DMS79 (cell line): ENCODE measurements at regions not wholly inside any gene's neighbourhood (a gene's known extent, or its start where the extent isn't known, plus 50 kb on each side); places are given as distances from the start of the nearest gene placed in this dataset.
A peak's percentile ranks its signal among the peaks of the same experiment; 100 is the strongest.
"Not testable (repeated sequence)": the region's sequence is repeated elsewhere in the genome, so short reads cannot be mapped to it uniquely, and the experiment has no call there.

Source experiments
- DNase-seq: peaks from one replicate; lab custom pipeline; 2025; lab: John Stamatoyannopoulos, UW

DNA sequence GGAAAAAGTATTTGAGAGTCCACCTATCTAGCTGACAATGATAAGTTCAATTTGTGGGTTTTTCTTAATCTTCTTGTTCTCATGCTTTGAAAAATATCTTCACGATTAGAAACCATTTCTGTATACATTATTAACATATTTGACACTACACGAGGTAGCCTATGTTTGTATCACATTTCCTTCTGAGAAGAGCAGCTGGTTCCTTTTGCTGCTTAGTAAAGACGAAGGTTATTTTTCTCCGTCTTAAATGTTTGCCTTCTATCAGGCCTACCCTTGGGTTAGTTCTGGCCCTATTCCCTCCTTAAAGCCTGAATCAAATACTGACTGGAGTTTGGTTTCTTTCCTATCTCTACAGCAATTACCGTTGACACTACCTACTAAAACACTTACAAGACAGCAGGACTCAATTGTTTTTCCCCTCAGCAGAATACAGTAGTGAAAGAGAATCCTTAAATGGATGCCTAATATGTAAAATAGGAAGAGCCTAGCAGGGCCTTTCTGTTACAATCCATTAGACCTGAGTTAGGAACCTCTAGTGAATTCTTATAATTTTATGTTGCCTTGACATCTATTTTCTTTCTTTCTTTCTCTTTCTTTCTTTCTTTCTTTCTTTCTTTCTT lies 790.4 kb downstream of the EPHA4 start:
- no peak for DNase-seq

DNA sequence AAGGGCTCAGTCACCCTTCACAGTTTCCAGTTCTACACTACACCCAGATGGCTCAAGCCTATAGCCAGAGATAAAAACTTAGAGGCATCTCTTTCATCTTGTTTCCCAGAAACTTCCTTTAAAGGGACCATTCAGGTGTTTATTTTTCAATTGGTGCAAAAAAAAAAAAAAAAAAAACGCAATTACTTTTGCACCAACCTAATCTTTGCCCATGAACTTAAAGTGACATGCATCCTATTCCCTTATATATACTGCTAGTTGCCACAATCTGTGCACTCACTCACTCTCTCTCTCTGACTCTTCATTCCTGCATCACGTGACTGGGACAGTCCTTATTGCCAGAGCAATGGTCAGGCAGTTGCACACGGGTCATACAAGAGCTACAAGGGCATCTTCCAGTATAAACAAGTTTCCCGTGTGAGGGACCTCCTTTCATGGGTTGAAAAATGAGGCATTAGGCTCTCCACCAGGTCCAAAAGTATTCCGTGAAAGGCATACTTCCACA lies 789.4 kb downstream of the EPHA4 start:
- DNase-seq = no peak

DNA sequence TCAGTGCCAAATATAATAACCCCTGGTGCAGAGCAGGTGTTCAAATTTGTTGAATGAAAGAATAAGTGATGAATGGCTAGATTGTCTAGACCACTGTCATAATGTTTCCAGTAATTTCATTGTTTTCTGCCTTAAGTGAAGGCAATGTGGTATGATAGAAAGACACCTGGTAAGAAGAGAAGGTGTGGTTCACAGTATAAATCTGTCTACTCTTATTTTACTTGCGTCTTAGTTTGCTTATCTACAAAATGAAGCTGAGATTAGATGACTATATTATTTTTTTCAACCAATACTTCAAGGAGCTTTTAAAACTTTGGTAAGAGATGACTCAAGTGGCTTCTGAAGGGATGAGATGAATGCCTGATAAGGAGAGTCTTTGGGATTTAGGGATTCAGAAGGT lies 788.4 kb downstream of the EPHA4 start:
- no peak for DNase-seq

DNA sequence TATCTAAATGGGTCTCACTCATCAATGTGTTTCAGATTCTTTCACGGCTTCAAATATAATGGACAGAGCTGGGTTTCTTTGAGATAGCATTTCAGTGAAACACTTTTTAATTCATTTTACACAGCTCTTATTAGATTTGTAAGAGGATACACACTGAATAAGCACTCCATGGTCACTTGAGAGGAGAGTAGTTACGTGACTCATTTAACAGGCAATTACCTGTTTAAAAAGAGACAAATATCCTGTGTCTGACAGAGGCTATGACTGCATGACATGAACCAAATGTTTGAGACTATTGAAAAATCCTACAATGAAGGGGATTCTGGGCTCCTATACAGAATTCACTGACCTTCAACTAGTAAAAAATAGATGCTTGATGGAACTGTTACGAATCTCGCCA lies 786.9 kb downstream of the EPHA4 start:
- peak; percentile 79 for DNase-seq

DNA sequence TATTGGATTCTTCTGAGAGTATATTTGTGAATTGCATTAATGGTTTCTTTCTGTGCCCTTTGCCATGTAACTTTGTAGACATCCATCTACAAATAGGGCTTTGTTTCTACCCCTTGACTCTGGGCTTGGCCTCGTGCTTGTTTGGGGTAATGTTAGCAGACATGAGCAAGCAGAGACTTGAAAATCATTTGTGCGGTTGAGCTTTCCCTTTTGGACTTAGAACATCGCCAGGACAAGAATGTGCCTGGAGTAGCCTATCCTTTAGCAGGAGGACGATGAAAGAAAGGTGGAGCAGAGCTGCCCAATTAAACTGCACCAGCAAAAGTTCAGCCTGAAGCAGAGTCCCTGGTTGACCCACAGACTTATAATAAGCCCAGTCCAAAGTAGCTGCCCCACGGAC lies 785.9 kb downstream of the EPHA4 start:
- DNase-seq = no peak

DNA sequence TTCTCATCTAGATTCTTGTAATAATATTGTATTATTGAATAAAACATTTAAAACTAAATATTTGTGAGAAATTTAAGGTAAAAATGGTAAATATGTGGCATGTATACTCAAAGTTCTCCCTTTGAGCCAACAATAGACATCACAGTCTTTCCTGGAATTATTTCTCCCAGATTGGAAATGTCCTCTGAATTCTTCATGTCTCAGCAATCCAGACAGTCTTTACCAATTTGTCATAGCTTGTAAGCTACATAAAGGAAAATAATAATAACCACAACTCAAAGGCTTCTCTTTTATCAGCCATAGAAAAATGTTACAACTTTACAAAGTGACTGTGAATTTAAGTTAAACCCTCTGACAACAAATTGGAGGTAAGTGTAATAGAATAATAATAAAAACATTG lies 784.9 kb downstream of the EPHA4 start:
- DNase-seq = no peak

DNA sequence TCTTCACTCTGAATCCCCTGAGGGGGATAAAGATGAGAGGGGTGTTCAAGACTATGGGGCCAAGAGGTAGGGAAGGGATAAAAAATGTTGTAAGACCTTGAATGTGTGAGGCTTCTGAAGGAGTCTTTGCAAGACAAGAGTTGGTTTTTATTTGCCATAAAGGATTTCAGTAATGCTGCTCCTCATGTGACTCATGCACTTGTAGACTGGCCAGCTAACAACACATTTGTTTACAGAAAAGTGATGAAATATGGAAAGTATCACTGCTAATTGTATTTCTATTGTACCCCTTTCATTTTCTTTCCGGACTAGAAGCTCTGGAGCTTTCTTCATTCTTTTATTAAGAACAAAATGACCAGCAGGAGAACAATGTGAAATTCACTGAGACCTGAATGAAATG lies 782.1 kb downstream of the EPHA4 start:
- DNase-seq = no peak

DNA sequence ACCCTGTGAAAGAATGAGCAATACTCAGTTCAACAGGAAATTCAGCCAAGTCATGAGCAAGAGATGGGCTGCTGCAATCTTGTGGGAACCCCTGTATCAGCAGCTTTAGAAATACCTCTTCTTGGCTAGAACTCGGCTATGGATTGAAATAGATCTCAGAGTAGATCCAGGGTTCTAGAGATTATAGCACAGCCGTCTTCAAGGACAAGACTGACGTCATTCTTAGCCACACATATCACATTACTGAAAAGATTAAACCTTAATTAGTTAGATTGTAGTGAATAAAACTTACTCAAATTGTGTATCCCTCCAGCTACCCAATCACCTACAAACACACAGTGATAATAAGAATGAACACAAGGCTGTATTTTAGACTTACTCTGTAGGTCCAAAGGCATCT lies 776.4 kb downstream of the EPHA4 start:
- DNase-seq = no peak

DNA sequence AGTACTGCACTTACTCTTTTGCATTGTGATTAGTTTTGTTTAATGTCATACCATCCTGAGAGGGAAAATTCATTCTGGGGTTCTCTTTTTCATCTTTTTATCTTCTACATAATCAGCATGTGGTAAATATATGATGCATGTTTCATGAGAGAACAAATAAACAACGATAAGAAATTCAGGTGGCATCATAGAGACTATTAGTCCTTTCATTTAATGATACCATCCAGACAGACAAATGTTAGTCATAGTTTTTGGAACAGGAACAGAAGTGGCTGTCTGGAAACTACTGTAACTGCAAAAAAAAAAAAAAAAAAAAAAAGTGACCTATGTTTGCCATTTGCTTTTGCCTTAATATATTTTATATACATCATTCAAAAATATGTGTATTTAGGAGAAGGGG lies 761.0 kb downstream of the EPHA4 start:
- DNase-seq = no peak

DNA sequence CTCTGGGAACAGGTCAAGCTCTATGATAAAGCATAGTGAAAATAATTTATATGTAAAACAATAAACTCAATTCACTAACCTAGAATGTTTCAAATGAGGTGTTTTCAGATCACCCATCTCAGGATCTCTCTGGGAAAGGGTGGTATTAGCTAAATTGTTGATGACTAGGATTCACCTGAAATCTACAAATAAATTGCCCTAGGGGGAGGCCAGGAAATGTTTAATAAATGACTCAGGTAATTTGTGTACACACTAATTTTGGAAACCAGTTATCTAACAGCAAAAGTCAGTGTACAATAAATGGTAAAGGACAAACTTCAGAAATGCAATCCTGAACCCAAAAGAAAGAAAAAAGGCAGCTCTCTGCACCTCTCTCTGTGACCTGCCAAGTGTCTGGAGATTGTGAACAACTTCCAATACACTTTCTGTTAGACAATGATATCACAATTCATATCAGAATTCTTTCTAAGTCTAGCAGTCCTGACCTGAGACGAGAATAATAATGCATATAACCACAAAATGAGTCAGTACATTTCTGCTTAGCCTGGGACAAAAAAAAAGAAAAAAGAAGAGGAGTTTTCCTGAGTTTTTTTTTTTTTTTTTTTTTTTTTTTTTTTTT lies 760.0 kb downstream of the EPHA4 start:
- DNase-seq = no peak

DNA sequence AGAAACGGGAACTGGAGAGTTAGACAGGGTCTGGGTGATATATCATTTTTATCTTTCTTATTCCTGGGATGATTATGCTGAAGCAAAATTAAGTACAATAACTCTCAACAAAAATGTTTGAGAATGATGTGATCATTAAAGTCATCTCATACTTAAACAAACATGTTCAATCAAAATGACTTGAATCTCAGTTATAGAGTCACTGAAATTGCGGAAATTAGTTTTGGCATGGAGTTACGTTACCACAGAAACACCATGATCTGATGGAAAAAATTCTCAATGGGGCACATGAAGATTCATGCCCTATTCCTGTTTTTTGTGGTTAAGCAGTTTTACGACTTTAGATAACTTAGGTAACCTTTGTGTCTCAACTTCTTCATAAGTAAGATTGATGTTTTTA lies 757.7 kb downstream of the EPHA4 start:
- DNase-seq = no peak

DNA sequence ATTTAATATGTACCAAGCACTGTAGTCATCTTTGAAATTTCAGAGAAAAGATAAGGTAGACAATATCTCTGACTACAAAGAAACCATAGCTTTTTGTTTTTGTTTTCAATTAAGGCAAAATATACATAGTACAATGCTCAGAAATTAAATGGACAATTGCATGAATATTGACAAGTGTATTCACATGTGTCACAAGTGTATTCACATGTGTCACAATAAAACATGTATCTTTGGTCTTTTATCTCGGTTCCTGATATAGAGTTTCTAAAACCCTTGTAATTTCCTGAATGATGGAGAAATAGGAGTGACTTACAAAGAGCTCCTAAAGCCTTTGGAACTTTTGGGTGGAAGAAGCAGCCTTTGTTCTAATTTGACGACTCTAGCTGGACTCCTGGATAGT lies 756.4 kb downstream of the EPHA4 start:
- DNase-seq = no peak

DNA sequence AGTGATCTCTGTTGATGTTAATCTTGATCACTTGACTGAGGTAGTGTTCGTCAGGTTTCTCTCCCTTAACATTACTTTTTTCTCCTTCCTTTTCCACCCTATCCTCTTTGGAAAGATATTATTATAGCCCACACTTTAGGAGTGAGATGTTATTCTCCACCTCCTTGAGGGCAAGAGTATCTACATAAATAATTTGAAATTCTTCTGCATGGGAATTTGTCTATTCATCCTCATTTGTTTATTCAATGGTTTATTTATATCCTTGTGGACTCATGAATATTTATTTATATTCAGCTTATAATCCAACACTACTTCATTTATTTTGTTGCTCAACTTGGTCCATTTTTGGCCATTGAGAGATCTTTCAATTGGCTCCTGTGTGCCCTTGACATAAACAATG lies 750.4 kb downstream of the EPHA4 start:
- DNase-seq = no peak

DNA sequence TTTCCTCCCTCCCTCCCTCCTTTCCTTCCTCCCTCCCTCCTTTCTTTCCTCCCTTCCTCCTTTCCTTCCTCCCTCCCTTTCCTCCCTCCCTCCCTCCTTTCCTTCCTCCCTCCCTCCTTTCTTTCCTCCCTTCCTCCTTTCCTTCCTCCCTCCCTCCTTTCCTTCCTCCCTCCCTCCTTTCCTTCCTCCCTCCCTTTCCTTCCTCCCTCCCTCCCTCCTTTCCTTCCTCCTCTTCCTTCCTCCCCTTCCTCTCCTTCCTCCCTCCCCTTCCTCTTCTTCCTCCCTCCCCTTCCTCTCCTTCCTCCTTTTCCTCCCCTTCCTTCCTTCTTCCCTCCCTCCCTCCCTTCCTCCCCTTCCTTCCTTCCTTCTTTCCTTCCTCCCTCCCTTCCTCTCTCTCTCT lies 748.5 kb downstream of the EPHA4 start:
- DNase-seq = not testable (repeated sequence)

DNA sequence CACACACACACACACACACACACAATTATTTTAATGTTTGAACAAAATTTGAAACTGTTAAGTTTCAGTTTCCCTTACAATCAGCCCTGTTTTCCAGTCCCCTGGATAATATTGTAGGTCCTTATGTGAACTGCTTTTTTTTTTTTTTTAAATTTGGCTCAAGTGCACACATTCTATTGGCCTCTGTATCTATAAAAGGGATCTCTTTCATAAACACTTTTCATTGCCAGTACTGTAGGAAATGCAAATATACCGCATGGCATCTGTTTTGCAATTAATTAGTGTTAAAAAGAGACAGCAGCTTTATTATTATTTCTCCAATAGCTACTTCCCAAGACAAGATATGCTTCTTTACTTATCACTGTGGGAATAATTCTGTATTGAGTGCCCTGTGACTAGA lies 738.7 kb downstream of the EPHA4 start:
- no peak for DNase-seq

DNA sequence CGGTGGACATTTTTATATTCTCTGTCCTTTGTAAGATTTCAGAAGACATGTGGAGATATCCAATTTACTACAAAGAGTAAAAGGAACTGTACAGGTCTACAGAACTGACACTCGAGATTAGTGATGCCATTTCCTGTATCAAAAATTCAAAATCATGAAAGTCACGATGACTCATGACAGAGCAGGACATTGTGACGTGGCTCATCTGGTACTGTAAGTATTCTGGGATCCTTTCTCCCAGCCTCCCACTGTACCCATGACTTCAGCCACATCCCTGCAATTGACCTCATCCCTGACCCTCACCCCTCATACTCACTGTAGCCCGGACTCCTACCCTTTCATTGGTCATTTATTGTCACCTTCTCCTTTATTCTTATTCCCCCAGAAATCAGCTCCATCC lies 736.5 kb downstream of the EPHA4 start:
- DNase-seq = no peak

DNA sequence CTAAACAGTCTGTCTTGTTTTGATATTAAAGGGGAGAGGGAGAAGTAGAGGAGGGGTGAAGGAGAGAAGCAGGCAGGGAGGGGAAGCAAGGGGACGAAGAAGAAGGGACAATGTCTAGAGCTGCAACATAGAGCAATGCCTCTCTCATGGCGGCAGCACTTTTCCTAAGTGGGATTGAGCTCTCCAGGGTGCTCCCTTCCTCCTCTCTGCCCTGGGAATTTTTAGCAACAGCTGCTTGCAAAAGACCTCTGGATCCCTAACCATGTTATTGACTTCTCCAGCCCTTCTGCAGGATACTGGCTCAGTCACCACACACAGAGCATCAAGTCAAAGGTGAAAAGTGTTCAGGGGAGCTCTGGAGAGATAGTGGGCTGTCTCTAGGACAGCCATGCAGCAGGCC lies 734.9 kb downstream of the EPHA4 start:
- no peak for DNase-seq

DNA sequence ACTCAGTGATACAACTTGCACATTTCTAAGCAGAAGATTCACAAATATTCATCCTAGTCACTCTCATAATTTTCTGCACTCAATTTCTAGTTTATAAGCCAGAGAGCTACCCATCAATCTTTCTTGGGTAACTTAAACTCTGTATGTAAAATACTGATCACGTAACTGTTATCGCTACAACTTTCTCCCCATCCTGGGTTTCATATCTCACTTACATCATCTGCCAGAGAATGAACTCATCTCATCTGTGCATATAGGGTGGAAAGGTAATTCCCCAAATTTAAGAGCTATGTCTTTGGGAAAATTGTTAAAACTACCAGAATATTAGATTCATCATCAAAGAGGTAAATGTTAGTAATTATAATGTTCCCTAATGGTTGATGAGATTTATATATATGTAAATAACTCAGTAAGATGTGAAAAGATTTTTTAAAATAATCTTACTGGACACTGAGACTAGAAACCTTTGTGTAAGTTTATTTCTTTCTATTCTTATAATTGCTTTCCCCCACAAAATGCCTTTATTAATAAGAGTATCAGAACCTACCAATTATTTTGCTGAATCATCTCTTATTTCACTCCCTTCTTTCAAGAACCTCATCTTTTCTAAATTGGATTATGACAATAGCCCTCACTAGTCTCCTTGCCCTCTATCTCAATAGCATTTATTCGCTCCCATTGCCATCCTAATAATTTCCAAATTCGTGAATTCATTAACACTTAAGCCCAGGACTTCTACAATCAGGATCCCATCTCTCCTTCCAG lies 729.0 kb downstream of the EPHA4 start:
- no peak for DNase-seq

DNA sequence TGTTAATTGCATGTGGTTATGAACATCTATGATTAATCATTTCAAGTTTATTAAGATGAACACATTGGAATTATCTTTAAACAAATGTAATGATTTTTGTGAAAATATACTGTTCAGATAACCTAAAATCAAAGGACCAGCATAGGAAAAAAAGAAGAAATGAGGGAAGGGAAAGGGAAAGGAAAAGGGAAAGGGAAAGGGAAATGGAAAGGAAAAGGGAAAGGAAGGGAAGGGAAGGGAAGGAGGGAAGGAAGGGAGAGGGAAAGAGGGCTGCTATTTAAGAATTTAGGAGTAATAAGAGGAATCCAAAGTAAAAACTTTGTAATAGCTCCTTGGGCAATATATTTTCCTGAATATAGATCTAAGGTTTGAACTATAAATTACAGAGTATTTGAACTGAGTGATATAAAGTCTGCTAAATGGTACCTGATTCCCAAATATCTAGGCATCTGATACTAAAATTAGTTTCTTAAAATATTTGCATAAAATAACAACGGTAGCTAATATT lies 726.3 kb downstream of the EPHA4 start:
- no peak for DNase-seq

DNA sequence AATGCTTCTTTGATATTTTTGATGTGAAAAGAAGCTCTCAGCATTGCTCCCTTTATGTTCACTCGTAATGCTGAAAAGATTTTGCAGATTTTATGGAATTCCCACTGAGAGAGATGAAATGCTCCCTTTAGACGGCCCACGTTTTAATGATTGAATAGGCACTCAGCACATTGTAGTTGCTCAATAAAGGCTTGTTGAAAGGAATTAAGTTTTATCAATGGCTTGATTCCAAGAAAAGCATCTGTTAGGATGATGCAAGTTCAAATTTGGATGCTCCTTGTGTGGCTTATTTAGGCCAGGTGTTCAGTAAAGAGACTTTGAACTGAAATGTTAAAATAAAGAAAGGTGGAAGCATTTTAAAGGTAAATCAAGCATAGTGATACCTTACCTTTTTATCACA lies 725.1 kb downstream of the EPHA4 start:
- no peak for DNase-seq

DNA sequence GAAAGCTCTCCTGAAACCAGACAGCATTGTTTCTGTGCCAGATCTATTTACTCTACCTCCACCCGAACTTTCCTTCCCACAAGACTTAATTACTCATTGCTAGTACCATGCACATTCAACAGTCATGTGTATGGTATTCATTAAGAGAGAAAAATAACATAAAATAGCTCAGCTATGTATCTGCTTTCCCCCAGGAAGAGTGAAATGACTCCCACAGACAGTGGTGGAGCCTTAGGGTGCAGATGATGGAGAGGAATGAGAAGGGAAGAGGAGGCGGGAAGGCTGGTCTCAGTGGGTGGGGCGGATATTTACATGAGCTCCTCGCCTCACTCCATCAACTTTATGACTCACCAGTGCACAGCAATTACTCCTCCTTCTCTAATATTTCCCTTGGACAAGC lies 724.5 kb downstream of the EPHA4 start:
- peak; percentile 27 for DNase-seq

DNA sequence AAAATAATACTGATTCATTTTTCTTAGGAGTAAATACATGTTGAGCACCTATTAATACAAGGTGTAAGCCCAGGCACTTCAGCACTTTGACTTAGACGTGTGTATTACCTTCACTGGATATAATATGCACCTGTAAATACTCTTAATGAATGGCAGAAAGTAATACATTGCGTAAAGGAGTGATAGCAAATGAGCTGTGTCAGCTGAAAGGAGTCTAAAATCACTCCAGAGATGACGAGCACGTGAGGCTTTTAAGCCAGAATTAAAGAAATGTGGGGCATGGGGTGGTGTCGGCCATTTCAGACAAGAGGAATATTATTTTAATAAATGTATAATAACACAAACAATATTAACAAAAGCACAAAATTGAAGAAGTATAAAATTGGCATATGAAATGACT lies 722.7 kb downstream of the EPHA4 start:
- DNase-seq = no peak

DNA sequence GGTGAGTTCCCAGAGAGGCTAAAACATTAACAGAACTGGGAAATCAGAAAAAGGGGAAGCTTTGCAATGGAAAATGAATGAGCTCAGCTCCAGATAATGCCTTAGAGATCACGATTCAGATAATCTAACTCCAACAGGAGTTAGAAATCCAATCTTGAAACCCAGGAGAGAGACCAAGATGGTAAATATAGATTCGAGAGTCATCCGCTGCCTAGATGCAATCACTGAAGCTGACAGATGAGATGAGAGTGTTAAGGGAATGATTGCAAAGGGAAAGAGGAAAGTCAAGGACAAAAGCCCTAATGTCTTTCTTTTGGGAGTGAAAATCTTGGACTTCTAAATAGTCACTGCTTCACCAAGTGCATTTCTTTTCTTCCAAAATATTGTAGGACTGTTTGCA lies 722.0 kb downstream of the EPHA4 start:
- no peak for DNase-seq
